ENCODE measurements at regions not wholly inside any gene's neighbourhood (a gene's known extent, or its start where the extent isn't known, plus 50 kb on each side); places are given as distances from the start of the nearest gene placed in this dataset.

DNA sequence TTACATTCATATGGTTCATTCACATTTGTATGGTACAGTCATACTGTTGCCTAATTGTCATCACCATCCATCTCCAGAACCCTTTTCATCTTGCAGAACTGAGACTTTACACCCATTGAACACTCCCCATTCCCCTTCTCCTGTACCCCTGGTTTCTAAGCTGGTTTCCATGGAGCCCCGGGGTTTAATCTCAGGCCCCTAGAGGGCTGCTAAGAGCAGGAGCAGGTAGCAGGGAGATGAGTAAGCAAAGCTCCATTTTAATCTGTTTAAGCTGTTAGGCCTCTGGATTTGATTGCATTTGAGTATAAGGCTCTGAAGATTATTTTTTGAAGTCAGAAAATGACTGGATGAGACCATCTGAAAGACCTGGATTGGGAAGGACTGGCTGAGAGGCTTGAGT is 68.5 kb upstream of the RPL38 start:
- TF ChIP-seq, protein P1, sequence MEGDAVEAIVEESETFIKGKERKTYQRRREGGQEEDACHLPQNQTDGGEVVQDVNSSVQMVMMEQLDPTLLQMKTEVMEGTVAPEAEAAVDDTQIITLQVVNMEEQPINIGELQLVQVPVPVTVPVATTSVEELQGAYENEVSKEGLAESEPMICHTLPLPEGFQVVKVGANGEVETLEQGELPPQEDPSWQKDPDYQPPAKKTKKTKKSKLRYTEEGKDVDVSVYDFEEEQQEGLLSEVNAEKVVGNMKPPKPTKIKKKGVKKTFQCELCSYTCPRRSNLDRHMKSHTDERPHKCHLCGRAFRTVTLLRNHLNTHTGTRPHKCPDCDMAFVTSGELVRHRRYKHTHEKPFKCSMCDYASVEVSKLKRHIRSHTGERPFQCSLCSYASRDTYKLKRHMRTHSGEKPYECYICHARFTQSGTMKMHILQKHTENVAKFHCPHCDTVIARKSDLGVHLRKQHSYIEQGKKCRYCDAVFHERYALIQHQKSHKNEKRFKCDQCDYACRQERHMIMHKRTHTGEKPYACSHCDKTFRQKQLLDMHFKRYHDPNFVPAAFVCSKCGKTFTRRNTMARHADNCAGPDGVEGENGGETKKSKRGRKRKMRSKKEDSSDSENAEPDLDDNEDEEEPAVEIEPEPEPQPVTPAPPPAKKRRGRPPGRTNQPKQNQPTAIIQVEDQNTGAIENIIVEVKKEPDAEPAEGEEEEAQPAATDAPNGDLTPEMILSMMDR (IDR thresholded peaks at IDR 0.05): no peak
- no peak for TF ChIP-seq POLR2A (IDR thresholded peaks at IDR 0.05)

All from uterus (tissue), 2 donors.